ENCODE measurements at regions not wholly inside any gene's neighbourhood (a gene's known extent, or its start where the extent isn't known, plus 50 kb on each side); places are given as distances from the start of the nearest gene placed in this dataset.

- no peak for TF ChIP-seq EZH2phosphoT487 (IDR thresholded peaks at IDR 0.05; ENCODE audit: insufficient read depth, low read depth)
- TF ChIP-seq EZH2 (IDR thresholded peaks at IDR 0.05; ENCODE audit: insufficient read depth, poor library complexity, severe bottlenecking) = no peak
These were observed 268.4 kb upstream of the IRAK1BP1 start for GRCh38 chr6:78598966-78599365.
